HTR-8/SVneo (cell line): ENCODE measurements at regions not wholly inside any gene's neighbourhood (a gene's known extent, or its start where the extent isn't known, plus 50 kb on each side); places are given as distances from the start of the nearest gene placed in this dataset.

Source experiments
- DNase-seq: peaks from one replicate; pipeline ENCODE4 v3.0.0; 2011; ENCODE audit warnings: low spot score, mixed read lengths; ENCODE audit not compliant: insufficient read length
- FAIRE-seq: peaks from 2 replicates; lab custom pipeline; 2011; peaks lifted over from hg19 to GRCh38; lab: Jason Lieb, UNC

DNA sequence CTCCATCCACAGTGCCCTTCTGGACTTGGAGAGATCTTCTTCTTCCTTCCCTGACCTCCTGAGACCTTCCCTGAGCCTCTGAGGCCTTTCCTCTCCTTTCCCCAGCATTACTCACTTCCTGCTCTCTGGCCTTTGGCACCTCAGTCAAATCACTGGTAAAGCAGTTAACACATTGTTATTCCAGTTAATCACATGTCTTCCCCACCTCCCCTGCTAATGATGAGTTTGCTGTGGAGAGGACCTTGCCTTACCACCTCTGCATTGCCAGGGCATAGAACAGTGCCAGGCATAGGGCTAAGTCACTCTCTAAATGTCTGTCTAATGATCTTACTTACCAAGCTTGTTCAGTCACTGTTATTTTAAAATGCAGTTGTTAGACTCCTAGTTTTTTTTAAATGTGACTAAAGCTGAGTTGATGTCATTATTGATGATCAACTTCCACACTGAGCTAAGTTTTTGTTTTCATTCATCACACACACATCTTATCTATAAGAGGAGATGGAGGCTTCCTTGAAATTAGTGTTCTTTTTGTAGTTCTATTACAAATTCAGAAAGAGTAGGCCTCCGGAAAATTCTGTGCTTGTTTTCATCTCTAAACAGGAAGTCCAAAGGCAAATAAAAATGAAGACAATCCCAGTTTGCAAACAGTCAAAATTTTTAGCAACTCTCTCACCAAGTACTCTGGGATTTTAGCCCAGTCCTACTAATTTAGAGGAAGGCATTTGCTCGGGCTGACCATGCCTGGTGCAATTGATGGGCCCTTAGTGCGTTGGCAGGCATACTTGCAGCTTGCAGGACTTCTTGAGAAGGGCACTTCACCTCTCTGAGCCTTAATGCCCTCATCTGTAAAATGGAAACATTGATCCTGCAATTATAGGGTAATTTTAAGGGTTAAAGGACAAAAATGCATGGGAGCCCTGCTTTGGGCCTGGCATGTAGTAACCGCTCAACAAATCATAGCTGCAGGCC lies 113.7 kb upstream of the SPRED2 start:
- FAIRE-seq (no peak), DNase-seq (peak; percentile 31)

- no peak for FAIRE-seq
- no peak for DNase-seq
Observed at GRCh38 chr2:65541773-65542172, 109.4 kb upstream of the SPRED2 start.

DNA sequence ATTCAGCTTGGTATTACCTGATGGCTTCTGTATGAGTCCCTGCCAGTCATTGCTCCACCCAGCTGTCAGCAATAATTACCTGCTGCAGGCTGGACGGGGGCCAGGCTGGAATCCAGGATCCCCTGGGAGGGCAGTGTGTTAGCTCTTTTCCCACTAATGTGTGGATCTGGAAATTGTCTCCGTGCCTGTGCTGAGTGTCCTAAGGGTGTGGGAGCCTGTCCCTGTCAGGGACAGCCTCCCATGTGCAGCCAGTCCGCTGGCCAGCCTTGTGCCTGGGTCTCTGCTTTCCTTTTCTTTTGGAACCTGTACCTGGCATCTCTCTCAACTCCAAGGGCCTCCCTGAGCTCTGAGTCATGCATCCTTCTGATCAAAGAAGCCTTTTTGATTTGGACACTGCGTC lies 107.2 kb upstream of the SPRED2 start:
- DNase-seq (no peak), FAIRE-seq (no peak)

- no peak for FAIRE-seq
- DNase-seq, result no peak
Observed at GRCh38 chr2:65537651-65538385, 105.4 kb upstream of the SPRED2 start.

DNA sequence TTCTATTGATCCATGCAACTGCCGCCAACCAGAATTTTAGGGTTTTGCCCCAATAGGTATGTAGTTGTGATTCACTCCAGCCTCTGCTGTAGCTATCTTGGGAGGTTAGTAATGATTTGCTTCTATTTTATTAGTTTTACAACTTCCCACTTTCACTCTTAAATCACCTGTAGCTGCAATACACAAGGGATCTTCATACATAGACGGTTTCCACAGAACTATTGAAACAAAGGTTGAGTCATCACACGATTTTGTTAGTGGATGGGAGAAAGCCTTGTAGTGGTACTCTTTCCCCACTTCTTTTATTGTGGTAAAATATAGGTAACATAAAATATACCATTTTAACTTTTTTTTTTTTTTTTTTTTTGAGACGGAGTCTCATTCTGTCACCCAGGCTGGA lies 104.2 kb upstream of the SPRED2 start:
- no peak for DNase-seq
- FAIRE-seq, result no peak

DNA sequence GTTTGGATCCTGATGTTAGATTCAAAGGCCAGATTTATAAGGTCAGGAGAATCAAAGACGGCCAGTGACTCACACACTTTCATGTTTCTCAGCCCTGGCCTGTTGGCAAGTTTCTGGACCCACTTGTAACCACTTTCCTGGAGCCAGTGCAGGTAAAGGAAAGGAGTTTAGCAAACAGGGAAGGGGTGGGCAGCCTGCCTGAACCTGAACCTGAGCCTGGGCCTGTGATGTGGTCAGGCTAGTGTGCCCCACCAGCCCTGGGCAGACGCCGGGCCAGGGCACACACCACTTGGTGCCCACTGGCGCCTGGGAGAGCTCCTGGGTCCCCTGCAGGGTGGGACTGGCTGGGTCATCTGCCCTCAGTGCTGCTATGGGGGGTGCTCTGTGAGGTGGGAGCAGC lies 100.5 kb upstream of the SPRED2 start:
- no peak for FAIRE-seq
- no peak for DNase-seq

DNA sequence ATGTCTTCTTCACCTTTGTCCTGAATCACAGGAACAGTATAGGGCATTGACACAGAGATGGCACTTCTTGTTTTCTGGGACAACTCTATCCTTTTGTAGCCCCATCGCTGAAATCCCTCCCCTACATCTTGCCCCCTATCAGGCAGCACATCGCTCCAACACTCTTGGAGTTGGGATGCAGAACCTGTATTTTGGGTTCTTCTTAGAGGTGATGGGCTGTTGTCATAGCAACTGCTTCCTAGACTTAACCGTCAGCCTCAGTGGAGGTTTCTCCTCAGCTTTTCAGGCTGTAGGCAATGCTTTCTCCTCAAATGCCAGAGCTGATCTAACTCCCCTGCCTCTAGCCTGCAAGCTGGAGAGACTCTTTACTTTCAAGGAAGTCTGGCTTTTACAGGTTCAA lies 99.9 kb upstream of the SPRED2 start:
- DNase-seq (no peak), FAIRE-seq (no peak)

DNA sequence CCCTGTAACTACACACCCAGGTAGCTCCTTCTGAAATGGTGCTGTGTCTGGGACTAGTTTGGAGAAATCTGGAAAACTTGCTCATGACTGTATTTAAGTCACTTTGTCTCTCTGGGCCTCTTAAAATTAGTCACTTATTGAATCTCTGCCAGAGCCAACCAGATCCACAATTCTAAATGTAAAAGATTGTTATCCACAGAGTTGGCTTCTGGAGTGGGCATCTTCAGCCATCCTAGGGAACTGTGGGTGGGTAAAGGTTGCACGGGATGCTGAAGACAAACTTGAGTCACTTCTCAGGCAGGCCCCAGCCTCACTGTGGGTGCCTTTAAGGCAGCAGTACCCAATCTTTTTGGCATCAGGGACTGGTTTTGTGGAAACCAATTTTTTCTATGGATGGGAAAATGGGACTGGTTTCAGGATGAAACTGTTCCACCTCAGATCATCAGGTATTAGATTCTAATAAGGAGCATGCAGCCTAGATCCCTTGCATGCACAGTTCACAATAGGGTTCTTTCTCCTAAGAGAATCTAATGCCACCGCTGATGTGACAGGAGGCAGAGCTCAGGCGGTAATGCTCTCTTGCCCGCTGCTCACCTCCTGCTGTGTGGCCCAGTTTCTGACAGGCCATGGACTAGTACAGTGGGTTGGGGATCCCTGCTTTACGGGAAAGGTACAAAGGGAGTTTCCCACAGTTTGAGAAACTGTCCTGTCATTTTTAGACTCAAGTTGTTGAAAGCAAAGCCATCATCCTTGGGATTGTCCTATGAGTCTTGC lies 98.3 kb upstream of the SPRED2 start:
- FAIRE-seq, result no peak

DNA sequence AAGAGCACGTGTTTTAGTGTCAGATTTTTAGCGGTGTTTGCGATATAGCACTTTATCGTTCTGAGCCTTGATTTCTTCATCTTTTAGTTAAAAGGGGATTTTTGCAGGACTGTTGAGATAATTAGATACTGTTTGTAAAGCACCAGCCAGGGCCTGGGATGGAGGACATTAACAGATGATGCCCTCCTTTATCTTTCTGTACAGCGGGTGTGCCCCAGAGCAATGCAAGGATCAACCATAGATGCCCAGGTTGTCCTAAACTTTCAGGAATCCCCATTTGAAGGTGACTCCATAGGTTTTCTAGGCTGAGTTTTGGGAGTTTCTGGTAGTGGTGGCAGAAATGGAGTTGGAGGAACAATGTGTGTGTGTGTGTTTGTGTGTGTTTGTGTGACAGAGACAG lies 97.0 kb upstream of the SPRED2 start:
- no peak for DNase-seq
- FAIRE-seq, result no peak

More for the DNA sequence above, 98.3 kb upstream of the SPRED2 start:
- DNase-seq, result no peak

- FAIRE-seq, result no peak
Observed at GRCh38 chr2:65528241-65528574, 95.8 kb upstream of the SPRED2 start.

DNA sequence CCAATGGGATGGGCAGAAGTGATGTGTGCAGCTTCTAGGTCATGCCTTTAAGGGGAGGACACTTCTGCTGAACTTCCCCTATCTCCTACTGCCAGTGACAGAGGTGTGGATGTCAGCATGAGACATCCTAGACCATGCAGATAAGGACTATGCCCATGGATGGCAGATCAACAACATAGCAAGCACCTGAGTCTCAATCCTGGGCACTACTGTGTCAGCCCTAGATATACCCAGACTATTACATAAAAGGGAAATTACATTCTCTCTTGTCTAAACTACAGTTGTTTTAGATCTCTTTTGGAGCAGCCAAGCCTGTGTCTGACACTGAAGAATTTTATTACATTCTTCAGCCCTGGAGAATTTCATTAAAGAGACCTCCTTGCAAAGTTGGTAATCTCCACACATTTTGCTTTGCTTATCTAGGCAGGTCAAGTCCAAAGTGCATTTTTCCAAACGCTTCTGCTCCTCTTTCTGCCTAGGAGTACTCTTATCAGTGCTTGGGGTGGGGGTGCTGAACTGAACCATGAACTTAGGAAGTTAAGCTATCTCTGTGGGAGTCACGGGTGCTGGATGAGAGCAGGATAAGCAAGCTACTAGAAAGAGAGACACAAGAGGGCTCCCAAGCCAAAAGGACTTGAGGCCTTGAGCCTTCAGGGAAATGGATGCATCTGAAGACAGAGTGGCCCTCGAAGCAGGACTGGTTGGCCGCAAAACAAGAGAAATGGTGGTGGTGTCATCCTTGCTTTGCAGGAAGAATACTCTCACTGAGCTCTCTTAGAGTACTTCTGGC lies 95.2 kb upstream of the SPRED2 start:
- no peak for DNase-seq
- no peak for FAIRE-seq

More at GRCh38 chr2:65528241-65528574, 95.8 kb upstream of the SPRED2 start:
- no peak for DNase-seq

DNA sequence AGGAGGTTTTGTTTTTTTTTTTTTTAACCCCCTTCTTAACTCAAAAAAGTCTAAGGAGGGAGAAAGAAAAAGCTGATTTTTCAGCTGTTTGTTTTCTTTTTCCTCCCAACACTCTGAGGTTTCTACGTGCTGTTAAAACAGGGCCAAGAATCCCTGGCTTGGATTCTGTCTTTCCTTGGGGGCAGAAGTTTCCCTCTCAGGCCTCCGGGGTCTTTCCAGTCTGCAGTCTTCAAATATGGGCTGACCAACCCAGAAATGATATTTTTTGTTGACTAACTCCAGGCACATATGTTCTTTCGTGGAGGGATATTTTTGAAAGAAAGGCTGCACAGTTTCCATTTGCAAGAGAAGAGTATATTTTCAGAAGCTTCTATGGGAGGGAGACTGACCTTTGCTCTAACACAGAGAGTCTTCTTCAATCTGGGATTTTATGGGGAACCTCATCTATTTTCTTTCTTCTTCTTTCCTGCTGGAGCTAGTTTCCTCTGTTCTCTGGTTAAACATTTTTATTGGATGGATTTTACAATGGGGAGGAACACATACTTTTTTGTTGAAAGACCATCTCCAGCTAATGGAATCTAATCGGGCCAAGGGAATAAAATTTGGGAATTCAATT lies 93.3 kb upstream of the SPRED2 start:
- no peak for DNase-seq
- FAIRE-seq, result no peak

- no peak for FAIRE-seq
- DNase-seq, result no peak
Observed at GRCh38 chr2:65522922-65523321, 90.5 kb upstream of the SPRED2 start.

DNA sequence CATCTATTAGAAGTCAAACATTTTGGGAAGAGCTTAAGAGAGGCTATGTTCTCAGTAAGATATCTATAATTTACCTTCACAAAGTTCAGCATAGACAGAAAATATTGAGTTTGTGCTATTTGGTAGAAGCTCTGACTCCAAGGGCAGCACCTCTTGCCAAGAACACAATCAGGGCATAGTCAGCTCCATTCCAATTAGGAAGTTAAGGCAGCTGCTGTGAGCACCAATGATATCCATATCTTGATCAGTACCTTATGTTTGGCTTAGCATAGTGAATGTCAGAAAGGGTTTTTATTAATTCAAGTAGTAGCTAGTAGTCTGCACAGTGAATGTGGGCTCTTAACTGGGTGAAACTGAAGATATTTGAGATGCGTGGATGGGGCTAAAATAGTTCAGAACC lies 86.4 kb upstream of the SPRED2 start:
- DNase-seq (no peak), FAIRE-seq (no peak)

GRCh38 chr2:65514555-65515195 lies 82.3 kb upstream of the SPRED2 start:
- DNase-seq (no peak), FAIRE-seq (no peak)

DNA sequence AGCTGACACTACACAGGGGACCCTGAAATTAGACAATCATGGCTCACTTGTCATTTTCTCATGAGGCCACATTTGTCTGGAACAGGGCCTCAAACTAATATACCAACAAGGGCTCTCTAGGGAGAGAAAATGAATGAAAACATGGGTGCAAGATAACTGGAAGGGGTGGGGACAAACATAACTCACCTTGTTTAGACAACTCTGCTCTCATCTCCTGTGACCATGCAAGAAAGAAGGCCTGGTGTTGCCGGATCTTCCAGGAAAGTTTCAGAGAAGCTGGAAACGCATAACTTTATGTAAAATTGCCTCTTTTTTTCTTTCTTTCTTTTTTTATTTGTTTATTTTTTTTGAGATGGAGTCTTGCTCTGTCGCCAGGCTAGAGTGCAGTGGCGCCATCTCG lies 80.4 kb upstream of the SPRED2 start:
- FAIRE-seq, result no peak
- DNase-seq, result no peak

- no peak for DNase-seq
- no peak for FAIRE-seq
Observed at GRCh38 chr2:65511306-65511705, 78.9 kb upstream of the SPRED2 start.

- FAIRE-seq (no peak), DNase-seq (no peak)
Observed at GRCh38 chr2:65508225-65508624, 75.8 kb upstream of the SPRED2 start.
